Endodermal cell (in vitro differentiated cells): ENCODE measurements at regions not wholly inside any gene's neighbourhood (a gene's known extent, or its start where the extent isn't known, plus 50 kb on each side); places are given as distances from the start of the nearest gene placed in this dataset.

ENCODE experiments used
- DNase-seq: peaks from one replicate; pipeline ENCODE4 v3.0.0-alpha.2; 2017
- H3K27ac ChIP-seq: 2 replicates; pipeline ENCODE4 v1.5.1; 2013; ENCODE audit warnings: mild to moderate bottlenecking, low read depth, low read length, moderate library complexity
- H3K27me3 ChIP-seq: 2 replicates; pipeline ENCODE4 v1.6.1; 2013; ENCODE audit warnings: mild to moderate bottlenecking, low read length, moderate library complexity; ENCODE audit not compliant: insufficient read depth, control insufficient read depth, poor library complexity, severe bottlenecking
- H3K36me3 ChIP-seq: 2 replicates; pipeline ENCODE4 v1.7.0; 2013; ENCODE audit warnings: mild to moderate bottlenecking, low read length, moderate library complexity; ENCODE audit not compliant: control insufficient read depth, insufficient read depth
- H3K4me1 ChIP-seq: one replicate; pipeline ENCODE4 v1.7.0; 2013; ENCODE audit warnings: low read length; ENCODE audit not compliant: control insufficient read depth, insufficient read depth
- H3K4me3 ChIP-seq: 2 replicates; pipeline ENCODE4 v1.5.1; 2013; ENCODE audit warnings: mild to moderate bottlenecking, low read length, moderate library complexity
- H3K9ac ChIP-seq: 2 replicates; pipeline ENCODE4 v1.6.1; 2013; ENCODE audit warnings: mild to moderate bottlenecking, low read length, moderate library complexity; ENCODE audit not compliant: poor library complexity, severe bottlenecking; ENCODE audit errors: extremely low read depth
- H3K9me3 ChIP-seq: 2 replicates; pipeline ENCODE4 v1.6.1; 2013; ENCODE audit warnings: mild to moderate bottlenecking, low read length, moderate library complexity; ENCODE audit not compliant: control insufficient read depth
- H3K27ac Mint-ChIP-seq: 2 replicates; pipeline ENCODE4 v1.8.0; 2020; ENCODE audit warnings: mixed read lengths
- H3K27me3 Mint-ChIP-seq: 2 replicates; pipeline ENCODE4 v1.8.0; 2021; ENCODE audit warnings: mild to moderate bottlenecking, mixed read lengths; ENCODE audit not compliant: insufficient read depth
- H3K36me3 Mint-ChIP-seq: 2 replicates; pipeline ENCODE4 v1.8.0; 2020; ENCODE audit warnings: low read depth, mixed read lengths
- H3K4me1 Mint-ChIP-seq: 2 replicates; pipeline ENCODE4 v1.8.0; 2020; ENCODE audit warnings: mixed read lengths
- H3K4me3 Mint-ChIP-seq: 2 replicates; pipeline ENCODE4 v1.8.0; 2020; ENCODE audit warnings: mild to moderate bottlenecking, moderate library complexity, mixed read lengths
- H3K9me3 Mint-ChIP-seq: 2 replicates; pipeline ENCODE4 v1.8.0; 2020; ENCODE audit warnings: mild to moderate bottlenecking, mixed read lengths
- WGBS, 2 experiments: methylation state at CpG; one replicate each; pipeline versions ENCODE4 v1.1.5 to v1.1.7; 2013; ENCODE audit warnings: missing lambda C conversion rate in 2 of 2, mixed read lengths in 1 of 2; ENCODE audit not compliant: insufficient coverage in 1 of 2, insufficient read length in 1 of 2; 5-methylcytosine and 5-hydroxymethylcytosine counted together
- TF ChIP-seq, protein P1 (sequence below): fragments of 200-600 bp; sonication (generic); conservative IDR thresholded peaks from 2 replicates; pipeline ENCODE4 v1.5.0; 2021; ENCODE audit warnings: antibody characterized with exemption, mild to moderate bottlenecking

DNA sequence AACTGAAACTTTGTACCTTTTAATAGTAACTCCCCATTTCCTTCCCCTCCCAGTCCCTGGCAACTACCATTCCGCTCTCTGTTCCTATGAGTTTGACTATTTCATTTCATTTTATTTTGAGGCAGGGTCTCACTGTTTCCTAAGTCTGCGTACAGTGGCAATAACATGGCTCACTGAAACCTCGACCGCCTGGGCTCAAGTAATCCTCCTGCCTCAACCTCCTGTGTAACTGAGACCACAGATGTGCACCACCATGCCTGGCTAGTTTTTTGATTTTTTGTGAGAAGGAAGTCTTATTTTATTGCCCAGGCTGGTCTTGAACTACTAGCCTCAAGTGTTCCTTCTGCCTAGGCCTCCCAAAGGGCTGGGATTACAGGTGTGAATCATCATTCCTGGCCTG is 808.1 kb downstream of the CDH11 start:
- Mint-ChIP-seq H3K27me3 (no peaks in the 10 kb centered on the region), H3K9me3 (peaks cover 8% of the 10 kb centered on the region), H3K27ac (no peak overlapping the region), H3K4me1 (no peaks in the 10 kb centered on the region), H3K36me3 (no peaks in the 10 kb centered on the region), H3K4me3 (no peak overlapping the region)
- H3K4me1 ChIP-seq = no peaks in the 10 kb centered on the region
- H3K4me3 ChIP-seq = no peak overlapping the region
- 89 to 92% methylated on average over 2 to 4 of the region's 4 CpGs for WGBS, 2 experiments
- no peak overlapping the region for H3K9ac ChIP-seq
- TF ChIP-seq, protein P1, sequence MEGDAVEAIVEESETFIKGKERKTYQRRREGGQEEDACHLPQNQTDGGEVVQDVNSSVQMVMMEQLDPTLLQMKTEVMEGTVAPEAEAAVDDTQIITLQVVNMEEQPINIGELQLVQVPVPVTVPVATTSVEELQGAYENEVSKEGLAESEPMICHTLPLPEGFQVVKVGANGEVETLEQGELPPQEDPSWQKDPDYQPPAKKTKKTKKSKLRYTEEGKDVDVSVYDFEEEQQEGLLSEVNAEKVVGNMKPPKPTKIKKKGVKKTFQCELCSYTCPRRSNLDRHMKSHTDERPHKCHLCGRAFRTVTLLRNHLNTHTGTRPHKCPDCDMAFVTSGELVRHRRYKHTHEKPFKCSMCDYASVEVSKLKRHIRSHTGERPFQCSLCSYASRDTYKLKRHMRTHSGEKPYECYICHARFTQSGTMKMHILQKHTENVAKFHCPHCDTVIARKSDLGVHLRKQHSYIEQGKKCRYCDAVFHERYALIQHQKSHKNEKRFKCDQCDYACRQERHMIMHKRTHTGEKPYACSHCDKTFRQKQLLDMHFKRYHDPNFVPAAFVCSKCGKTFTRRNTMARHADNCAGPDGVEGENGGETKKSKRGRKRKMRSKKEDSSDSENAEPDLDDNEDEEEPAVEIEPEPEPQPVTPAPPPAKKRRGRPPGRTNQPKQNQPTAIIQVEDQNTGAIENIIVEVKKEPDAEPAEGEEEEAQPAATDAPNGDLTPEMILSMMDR = no peak
- H3K27me3 ChIP-seq = no peaks in the 10 kb centered on the region
- no peaks in the 10 kb centered on the region for H3K36me3 ChIP-seq
- no peak for DNase-seq
- no peak overlapping the region for H3K27ac ChIP-seq
- H3K9me3 ChIP-seq = peaks cover 5% of the 10 kb centered on the region

DNA sequence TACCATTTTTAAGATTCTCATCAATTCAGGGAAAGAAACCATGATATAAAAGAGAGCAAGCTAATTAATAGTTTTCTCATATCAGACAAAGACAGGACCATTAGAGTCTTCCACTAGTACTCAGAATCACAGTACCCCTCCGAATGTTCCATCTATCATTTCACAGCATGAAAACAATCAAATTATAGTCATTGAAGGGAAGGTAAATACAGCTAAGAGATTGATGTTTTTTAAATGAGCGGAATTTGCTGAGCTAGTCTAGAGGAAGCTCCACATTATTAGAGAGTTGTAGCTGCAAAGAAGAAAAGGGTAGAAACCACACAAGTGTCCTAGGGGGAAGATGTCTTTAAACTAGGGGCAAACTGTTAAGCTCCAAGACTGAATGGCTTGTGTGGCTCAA is 808.9 kb downstream of the CDH11 start:
- 95% methylated on average over 2 of the region's 2 CpGs; no CpG with 5 or more reads in 1 of the 2 experiments for WGBS, 2 experiments
- Histone ChIP-seq H3K4me1 (no peaks in the 10 kb centered on the region), H3K27ac (no peak overlapping the region), H3K9me3 (peaks cover 5% of the 10 kb centered on the region), H3K27me3 (no peaks in the 10 kb centered on the region), H3K36me3 (no peaks in the 10 kb centered on the region), H3K9ac (no peak overlapping the region), H3K4me3 (no peak overlapping the region)
- DNase-seq = no peak
- no peaks in the 10 kb centered on the region for H3K27me3 Mint-ChIP-seq
- TF ChIP-seq, protein P1 = no peak
- peaks cover 11% of the 10 kb centered on the region for H3K9me3 Mint-ChIP-seq
- H3K4me3 Mint-ChIP-seq = no peak overlapping the region
- no peak overlapping the region for H3K27ac Mint-ChIP-seq
- H3K36me3 Mint-ChIP-seq = no peaks in the 10 kb centered on the region
- no peaks in the 10 kb centered on the region for H3K4me1 Mint-ChIP-seq

- H3K4me1 Mint-ChIP-seq = no peaks in the 10 kb centered on the region
- H3K27ac Mint-ChIP-seq = no peak overlapping the region
- peaks cover 11% of the 10 kb centered on the region for H3K9me3 Mint-ChIP-seq
- no peak for DNase-seq
- TF ChIP-seq, protein P1 = no peak
- no peaks in the 10 kb centered on the region for H3K27me3 ChIP-seq
- peaks cover 5% of the 10 kb centered on the region for H3K9me3 ChIP-seq
- H3K27ac ChIP-seq = no peak overlapping the region
- no peaks in the 10 kb centered on the region for H3K36me3 Mint-ChIP-seq
- no peak overlapping the region for H3K4me3 ChIP-seq
- no peaks in the 10 kb centered on the region for H3K36me3 ChIP-seq
- no peak overlapping the region for H3K4me3 Mint-ChIP-seq
- no peak overlapping the region for H3K9ac ChIP-seq
- no peaks in the 10 kb centered on the region for H3K27me3 Mint-ChIP-seq
- no peaks in the 10 kb centered on the region for H3K4me1 ChIP-seq
Observed at GRCh38 chr16:64312292-64312691, 809.6 kb downstream of the CDH11 start.
